Epithelial cell of proximal tubule (primary cell): ENCODE measurements at regions not wholly inside any gene's neighbourhood (a gene's known extent, or its start where the extent isn't known, plus 50 kb on each side); places are given as distances from the start of the nearest gene placed in this dataset.

Experiments used
- DNase-seq: peaks from one replicate; pipeline ENCODE4 v3.0.0-alpha.2; 2011; ENCODE audit warnings: low read depth
- H3K4me3 ChIP-seq: 2 replicates; pipeline ENCODE4 v1.5.1; 2011; ENCODE audit warnings: low read depth, mild to moderate bottlenecking, low read length
- CTCF ChIP-seq: conservative IDR thresholded peaks from 2 replicates; pipeline ENCODE4 v1.5.1; 2012; ENCODE audit warnings: low read depth, mild to moderate bottlenecking, low read length

DNA sequence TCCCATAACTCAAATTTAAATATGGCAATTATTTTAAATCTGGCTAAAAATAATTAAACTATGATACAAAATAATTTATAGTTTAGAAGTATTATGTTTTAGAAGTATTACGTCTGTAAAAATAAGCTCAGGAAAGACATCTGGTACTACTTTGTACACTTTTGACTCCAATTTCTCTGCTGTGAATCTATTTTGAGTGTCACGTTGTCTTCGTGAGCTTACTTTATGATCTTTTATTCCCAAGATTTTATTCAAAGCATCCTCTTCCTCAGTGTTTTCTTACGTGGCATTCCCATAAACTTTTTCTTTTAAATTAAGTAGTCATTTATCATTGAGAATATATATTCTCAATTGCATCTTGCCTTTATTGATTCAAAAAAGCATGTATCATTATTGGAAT is 223.3 kb upstream of the KCNJ16 start:
- no peak for TF ChIP-seq CTCF
- H3K4me3 ChIP-seq = no peak overlapping the region
- no peak for DNase-seq

DNA sequence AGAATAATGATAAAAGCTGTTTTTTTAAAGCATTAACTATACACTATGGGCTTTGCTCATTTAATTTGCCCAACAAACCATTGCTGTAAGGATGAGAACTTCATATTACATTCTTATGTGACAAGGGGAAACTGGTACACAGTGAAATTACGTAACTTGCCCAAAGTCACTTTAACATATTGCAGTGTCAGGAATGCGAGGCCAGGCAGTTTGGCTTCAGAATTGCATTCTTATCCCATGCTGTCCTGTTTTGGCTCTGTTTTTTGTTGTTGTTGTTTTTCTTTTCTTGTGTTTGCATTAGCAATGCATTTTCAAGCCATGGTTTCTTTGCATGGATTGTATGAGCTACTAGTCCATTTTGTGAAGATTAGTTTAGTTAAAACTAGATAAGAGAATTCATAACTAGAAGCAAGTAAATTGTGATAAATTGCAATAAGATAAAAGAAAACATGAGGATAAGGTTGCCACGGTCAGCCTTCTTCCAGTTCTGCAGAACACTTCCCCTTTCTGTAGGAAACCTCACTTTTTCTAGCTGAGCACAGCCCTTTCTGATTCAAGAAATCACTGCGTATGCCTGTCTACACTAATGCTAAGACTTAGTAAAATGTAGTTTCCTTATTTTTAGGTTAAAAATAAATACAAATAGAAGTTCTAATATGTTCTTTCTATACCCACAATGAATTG is 221.3 kb upstream of the KCNJ16 start:
- no peak for TF ChIP-seq CTCF
- no peak for DNase-seq
- H3K4me3 ChIP-seq = no peak overlapping the region

GRCh38 chr17:69854225-69854780 is 220.7 kb upstream of the KCNJ16 start:
- TF ChIP-seq CTCF = no peak
- no peak overlapping the region for H3K4me3 ChIP-seq
- no peak for DNase-seq

DNA sequence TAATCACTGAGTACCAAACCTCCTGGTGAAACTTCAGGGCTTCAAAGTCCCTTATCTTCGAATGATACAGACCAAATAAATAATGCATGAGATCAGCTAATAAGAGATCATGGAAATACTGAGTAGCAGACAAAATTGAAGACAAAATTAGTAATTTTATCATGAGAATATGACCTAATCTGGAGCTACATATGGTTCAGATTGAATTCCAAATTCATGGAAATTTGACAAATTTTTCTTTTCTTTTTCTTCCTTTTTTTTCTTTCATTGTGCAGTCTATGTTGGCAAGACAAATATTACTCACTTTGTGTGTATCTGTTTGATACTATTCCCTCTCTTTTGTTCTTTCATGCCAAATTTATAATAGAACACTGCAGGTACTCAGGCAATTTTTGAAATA is 218.1 kb upstream of the KCNJ16 start:
- DNase-seq = no peak
- no peak overlapping the region for H3K4me3 ChIP-seq
- TF ChIP-seq CTCF = no peak

DNA sequence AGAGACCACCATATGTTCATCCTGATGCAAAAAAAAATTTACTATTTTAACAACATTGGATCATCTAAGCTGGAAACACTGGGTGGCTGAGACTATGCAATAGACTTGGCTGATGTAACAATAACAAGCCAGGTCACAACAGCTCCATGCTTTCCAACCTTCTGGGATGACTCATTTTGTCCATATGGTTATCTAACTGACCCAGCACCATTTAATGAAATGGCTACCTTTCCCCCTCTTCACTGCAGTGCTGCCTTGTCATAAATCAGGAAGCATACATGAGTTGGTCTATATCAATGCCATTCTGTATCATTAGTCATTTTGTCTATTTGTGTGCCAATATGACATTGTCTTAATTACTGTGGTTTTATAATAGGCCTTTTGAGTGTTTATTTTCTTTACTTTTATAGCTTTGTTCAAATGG is 217.6 kb upstream of the KCNJ16 start:
- no peak for DNase-seq
- TF ChIP-seq CTCF = no peak

GRCh38 chr17:69858460-69858859 is 216.6 kb upstream of the KCNJ16 start:
- TF ChIP-seq CTCF = no peak
- no peak overlapping the region for H3K4me3 ChIP-seq
- no peak for DNase-seq

More for the DNA sequence above, 217.6 kb upstream of the KCNJ16 start:
- H3K4me3 ChIP-seq = no peak overlapping the region

GRCh38 chr17:69860142-69860680 is 214.8 kb upstream of the KCNJ16 start:
- H3K4me3 ChIP-seq = no peak overlapping the region
- TF ChIP-seq CTCF = no peak
- no peak for DNase-seq
